GM19351 (cell line): ENCODE measurements at regions not wholly inside any gene's neighbourhood (a gene's known extent, or its start where the extent isn't known, plus 50 kb on each side); places are given as distances from the start of the nearest gene placed in this dataset.
"Not testable (repeated sequence)": the region's sequence is repeated elsewhere in the genome, so short reads cannot be mapped to it uniquely, and the experiment has no call there.

Experiments
- ATAC-seq: cut with Tn5 transposase; IDR thresholded peaks from one replicate; pipeline ENCODE4 v1.9.1; 2021; ENCODE audit warnings: mild to moderate bottlenecking, moderate library complexity; ENCODE audit not compliant: unreplicated experiment

DNA sequence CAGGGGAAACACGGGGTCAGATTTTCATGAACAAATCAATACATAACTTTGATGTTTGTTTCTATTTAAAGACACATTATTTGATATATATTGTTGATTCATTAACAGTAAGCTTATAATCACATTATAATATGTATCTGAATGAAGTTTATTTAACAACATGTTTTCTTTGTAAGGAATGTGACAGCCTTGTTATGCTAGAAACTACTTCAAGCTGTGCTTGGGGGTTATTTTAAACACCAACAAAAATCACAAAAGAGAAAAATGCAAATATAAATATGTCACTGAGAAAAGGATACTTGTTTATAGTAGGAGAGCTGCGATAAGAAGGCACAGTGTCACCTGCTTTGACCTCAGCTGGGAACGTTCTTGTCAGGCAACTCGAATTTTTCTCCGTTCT lies 354.6 kb upstream of the AGA start:
- ATAC-seq = no peak

GRCh38 chr4:177798161-177798560 lies 355.9 kb upstream of the AGA start:
- no peak for ATAC-seq

- ATAC-seq = no peak
Measured at GRCh38 chr4:177802162-177802561, 359.9 kb upstream of the AGA start.

DNA sequence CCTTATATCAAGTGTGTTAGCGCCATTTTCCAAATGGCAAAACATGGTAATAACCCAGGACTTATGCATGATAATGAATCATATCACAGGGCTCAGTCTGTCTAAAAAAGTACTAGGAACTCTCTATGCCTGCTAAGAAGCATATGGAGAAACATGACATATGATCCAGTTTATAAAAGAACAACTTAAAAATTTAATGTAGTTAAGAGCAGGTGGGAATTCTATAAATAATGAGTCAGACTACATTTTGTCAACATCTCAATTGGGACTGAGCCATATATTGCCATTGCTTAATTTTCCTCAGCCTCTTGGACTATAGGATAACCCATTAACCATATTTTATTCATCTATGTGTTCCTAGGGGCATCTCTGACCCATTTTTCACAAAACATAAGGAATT lies 360.4 kb upstream of the AGA start:
- no peak for ATAC-seq

DNA sequence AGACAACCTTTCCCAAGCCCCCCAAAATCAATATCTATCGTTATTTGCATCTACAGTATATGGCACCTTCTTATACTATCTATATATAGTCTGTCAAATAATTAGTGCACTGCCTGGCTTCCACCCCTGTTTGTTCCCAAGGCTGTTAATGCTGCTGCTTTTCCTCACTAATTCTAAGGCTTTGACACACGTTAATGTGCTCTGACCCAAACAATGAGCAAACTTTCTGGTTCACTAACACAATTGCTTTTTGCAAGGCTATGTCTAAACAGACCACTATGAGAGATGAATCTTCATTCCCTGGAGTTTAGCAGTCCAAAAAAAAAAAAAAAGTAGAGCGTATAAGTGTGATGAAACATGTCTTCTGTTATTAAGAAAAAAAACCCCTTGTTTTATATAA lies 360.9 kb upstream of the AGA start:
- no peak for ATAC-seq

DNA sequence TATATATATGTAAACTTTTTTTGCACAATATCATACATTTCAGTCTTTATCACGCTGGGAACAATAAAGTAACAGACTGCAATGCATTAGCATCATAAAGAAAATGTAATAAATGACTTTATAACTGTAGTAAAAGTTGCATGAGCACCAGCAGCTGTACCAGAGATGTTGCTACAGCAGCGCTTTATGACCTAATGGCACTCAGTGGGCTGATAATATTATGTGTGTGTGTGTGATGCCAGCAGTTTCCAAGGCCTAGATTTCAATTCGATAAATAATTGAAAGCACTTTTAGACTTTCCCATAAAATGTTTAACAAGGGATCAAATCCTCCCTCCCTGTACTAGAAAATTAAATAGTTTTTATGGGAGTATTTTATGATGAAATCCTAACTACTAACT lies 367.6 kb upstream of the AGA start:
- ATAC-seq = no peak

DNA sequence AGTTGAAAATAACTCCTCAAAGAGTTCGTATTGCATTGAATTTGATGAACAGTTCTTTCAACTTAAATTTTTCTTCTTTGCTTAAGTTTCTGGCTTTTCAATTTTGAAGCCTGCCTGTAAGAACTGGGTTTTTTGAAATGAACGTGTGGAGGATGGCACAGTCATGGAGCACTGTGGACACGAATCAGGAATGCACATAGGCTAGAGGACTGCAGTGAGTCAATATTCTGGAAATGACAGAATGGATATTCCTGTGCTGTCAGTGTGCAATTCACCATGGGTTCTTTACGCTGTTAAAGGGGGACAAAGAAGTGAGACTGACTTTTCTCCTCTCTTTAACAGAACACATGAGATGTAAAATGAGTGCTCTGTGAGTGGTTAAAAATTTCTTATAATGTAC lies 368.0 kb upstream of the AGA start:
- ATAC-seq = no peak

- ATAC-seq = not testable (repeated sequence)
Measured at GRCh38 chr4:177818392-177818791, 376.2 kb upstream of the AGA start.

DNA sequence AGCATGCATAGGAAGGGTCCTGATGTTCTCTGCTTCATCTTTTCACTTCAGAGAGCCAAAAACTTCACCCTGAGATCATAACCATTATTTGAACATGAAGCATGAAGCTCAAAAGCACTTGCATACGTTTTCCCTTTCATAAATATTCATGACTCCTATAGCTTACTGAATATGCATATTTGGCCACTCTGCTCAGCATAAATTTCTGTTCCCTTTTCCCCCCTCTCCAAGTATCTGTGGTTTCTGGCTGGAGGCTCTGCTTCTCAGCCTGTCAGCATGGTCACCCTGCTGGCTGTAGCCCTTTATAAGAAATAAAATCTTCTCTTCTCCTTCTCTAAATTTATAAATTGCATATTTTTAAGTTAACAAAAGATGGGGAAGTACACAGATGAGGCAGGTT lies 384.7 kb upstream of the AGA start:
- ATAC-seq = no peak

DNA sequence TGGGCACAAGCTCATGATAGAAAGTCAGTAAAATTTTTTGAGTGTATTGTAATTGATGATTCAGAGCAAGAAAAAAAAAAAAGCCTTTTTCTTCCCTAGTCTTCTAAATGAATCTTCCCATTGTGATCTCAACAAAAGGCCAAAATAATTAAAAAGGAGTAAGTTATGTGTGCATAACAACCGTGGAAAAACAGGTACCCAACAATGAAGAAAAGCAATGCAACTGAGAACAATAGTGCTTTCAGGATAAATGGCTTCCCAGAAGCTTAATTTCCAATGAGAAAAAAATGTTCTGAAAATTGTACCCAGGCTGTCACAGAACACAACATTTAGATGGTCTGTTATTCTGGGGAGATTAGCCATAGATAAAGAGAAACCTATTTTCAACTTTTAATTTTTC lies 399.0 kb upstream of the AGA start:
- ATAC-seq = no peak

GRCh38 chr4:177853229-177853628 lies 411.0 kb upstream of the AGA start:
- ATAC-seq = no peak

DNA sequence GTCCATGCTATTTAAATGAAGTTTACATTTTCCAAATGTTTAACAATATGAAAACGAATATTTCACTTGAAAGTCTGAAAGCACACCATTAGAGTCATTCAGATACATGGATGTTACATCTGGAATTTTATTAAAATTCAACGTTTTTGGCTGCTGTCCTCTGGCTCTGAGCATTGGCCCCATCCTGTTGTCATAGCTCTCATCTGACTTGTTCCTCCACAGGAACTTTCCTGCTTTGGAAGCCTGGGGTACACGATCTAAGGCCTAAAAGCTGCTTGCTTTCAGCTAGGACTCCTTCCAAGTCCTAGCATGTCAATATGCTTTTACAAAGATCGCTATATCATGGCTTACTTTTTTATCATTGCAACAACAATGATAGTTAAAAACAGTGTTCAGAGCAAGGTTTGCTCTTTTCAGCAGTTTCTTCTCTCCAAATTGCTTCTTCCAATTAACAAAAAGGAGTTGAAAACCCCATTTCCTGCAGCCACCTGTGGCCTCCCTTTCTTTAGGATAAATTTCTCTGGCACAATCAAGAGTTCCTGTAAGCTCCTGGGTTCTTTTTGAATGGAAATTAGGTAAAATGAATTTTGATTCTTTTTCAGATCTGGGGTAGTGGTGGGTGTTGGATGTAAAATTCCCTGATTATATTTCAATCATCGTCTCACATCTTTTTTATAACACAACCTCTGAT lies 413.4 kb upstream of the AGA start:
- ATAC-seq = no peak

GRCh38 chr4:177860171-177860570 lies 417.9 kb upstream of the AGA start:
- no peak for ATAC-seq

GRCh38 chr4:177861551-177862094 lies 419.4 kb upstream of the AGA start:
- no peak for ATAC-seq

DNA sequence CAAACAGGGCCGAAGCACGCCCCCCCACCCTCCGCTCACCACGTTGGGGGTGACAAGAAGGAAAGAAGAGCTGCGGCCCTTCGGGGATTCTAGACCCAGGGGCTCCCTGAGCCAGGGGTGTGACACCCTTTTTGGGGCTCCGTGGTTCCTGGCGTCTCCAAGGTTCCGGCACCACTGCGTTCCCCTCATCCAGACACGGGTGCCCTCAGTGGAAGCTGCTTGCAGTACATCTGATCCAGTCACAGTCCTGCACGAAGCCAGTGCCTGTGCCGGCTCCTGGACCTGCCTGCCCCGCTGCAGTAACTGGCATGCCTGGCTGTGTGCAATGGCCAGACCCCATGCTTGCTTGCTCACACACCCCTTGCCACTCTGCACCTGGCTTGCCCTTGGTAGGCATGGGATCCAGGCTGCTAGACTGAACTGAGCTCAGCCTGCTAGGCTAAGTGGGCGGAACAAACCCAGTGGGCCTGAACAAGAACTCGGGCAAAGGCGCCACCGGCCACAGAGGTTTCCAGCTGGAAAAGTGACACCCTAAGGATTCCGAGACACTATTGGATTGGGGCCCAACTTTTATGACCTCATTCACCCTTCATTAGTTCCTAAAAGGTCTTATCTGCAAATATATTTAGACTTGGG lies 420.4 kb upstream of the AGA start:
- no peak for ATAC-seq

DNA sequence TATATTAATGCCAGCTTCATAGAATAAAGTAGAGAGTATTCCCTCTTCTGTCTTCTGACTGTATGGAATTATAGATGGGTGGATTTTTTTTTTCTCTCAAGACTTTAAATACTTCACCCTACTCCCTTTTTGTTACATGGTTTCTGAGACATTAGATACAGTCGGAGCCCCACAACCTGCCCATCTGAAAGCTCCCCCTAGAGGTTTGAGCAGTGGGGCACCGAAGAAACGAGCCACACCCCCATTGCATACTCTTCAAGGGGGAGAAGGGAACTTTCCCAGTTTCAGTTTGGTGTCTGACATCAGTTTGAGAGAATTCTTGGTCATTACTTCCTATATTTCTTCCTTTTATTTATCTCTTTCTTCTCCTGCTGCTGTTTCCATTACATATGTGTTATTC lies 437.6 kb upstream of the AGA start:
- ATAC-seq = no peak

GRCh38 chr4:177895136-177895535 lies 452.9 kb upstream of the AGA start:
- no peak for ATAC-seq

DNA sequence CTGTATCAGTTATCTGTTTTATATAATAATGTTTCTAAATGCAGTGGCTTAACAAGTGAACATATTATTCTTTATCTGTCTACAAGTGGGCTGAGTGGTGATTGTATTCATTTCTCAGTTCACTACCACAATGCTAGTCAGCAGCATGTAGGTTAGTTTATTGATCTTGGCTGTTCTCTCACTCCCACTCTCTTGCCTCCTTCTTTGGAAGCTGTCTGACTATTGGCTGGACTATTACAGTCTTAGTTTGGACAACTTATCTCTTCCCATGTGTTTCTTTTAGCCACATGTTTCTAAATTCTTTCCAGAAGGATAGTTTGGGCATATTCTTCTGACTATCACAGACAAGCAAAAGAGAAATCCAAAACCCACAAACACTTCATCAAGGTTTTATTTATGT lies 459.5 kb upstream of the AGA start:
- ATAC-seq = no peak

DNA sequence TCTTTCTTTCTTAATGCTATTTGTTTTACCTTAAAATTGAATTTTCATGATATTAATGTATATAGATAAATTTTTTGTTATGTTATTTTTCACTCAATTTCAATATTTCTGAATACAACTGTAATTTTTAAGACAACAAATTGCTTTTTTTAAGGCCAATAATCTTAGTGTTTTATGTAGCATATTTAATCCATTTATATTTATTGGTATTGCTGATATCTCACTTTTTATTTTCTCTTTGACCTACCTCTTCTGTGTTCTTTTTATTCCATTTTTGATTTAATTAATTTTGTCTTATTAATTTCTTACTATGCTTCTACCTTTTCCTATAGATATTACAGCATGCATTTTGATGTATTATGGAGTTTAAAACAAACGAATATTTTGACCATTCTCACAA lies 460.1 kb upstream of the AGA start:
- no peak for ATAC-seq

DNA sequence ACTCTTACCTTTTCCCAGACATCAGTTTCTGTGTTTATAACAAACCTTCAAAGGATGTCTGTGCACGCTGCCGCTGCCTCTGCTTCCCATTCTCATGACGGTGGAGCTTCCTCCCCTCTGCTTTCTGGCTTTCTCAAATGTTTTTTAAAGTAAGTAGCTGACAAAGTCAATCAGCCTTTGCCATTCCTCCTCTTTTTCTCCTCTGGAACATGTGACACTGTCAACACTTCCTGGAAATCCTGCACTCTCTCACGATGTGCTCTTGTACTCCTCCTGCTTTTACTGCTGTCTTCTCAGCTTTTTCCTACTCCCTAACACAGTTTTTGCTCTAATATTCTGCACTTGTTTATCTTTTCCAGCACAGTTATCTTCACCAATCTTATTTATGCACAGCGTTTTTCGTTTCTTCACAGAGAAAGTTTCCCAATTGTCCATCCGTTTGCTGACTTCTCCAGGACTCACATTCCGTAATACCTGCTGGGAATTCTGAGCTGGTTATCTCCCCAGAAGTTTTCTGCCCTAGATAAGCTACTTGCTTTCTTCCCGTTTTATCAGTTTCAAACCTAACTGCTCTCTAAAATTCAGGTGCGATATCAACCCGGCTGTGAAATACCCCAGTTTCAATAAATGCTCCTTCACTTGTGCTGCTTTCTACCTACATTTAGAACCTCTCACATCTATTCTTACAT lies 465.6 kb upstream of the AGA start:
- no peak for ATAC-seq

GRCh38 chr4:177921715-177922114 lies 479.5 kb upstream of the AGA start:
- no peak for ATAC-seq

DNA sequence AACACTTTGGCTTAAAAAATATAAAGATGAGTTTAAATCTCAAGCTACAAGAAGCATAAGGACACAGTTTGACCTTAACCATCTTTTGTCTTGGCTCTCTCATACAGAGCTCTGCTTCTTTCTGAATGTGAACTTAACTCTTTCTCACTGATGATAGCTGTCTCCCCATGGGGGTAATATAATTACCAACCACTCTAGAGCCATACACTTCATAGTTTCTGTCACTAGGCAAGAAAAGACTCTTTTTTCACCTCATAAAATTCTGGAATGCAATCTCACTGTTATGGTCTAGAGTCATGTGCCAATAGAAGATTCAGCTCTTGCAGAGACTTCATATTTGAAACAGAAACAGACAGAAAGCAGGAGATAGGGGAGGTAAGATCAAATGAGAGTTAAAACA lies 481.7 kb upstream of the AGA start:
- no peak for ATAC-seq
